Suprapubic skin (tissue), 4 donors: ENCODE measurements at regions not wholly inside any gene's neighbourhood (a gene's known extent, or its start where the extent isn't known, plus 50 kb on each side); places are given as distances from the start of the nearest gene placed in this dataset.
"Not testable (repeated sequence)": the region's sequence is repeated elsewhere in the genome, so short reads cannot be mapped to it uniquely, and the experiment has no call there.

Source experiments
- DNase-seq, 2 donors: peaks; one replicate each; pipeline ENCODE4 v3.0.0-alpha.2; 2019; ENCODE audit warnings: low spot score in 2 of 2
- H3K27ac ChIP-seq: fragments of 200-600 bp; sonication (generic); one replicate; pipeline ENCODE4 v1.5.1; 2019
- H3K27me3 ChIP-seq: fragments of 200-600 bp; sonication (generic); one replicate; pipeline ENCODE4 v1.5.1; 2019
- H3K36me3 ChIP-seq: fragments of 200-600 bp; sonication (generic); one replicate; pipeline ENCODE4 v1.5.1; 2019
- H3K4me1 ChIP-seq: fragments of 200-600 bp; sonication (generic); one replicate; pipeline ENCODE4 v1.5.1; 2019
- H3K4me3 ChIP-seq: fragments of 200-600 bp; sonication (generic); one replicate; pipeline ENCODE4 v1.5.1; 2019; ENCODE audit warnings: mild to moderate bottlenecking
- H3K9me3 ChIP-seq: fragments of 200-600 bp; sonication (generic); one replicate; pipeline ENCODE4 v1.5.1; 2019
- EP300 ChIP-seq: sonication (generic); formaldehyde crosslinking; IDR thresholded peaks from one replicate; pipeline ENCODE4 v1.6.1; 2017; ENCODE audit warnings: antibody characterized with exemption
- POLR2A ChIP-seq, 2 donors: fragments of 450-650 bp; IDR thresholded peaks; one replicate each; pipeline ENCODE4 v1.6.1; 2017; ENCODE audit warnings: antibody characterized with exemption in 2 of 2, mild to moderate bottlenecking in 2 of 2, moderate library complexity in 2 of 2
- POLR2AphosphoS5 ChIP-seq, 3 donors: sonication (generic); formaldehyde crosslinking; IDR thresholded peaks; one replicate each; pipeline ENCODE4 v1.6.1; 2017; ENCODE audit warnings: antibody characterized with exemption in 3 of 3
- WGBS: methylation state at CpG from one replicate; pipeline ENCODE4 v1.1.5; 2018; 5-methylcytosine and 5-hydroxymethylcytosine counted together
- TF ChIP-seq, protein P1 (sequence below), 2 donors: fragments of 200-600 bp in 1 of 2; fragments of 450-650 bp in 1 of 2; sonication (generic) in 1 of 2; IDR thresholded peaks; one replicate each; pipeline ENCODE4 v1.5.1; 2016 to 2019; ENCODE audit warnings: antibody characterized with exemption in 2 of 2, mild to moderate bottlenecking in 1 of 2, moderate library complexity in 1 of 2

- no peak for TF ChIP-seq EP300
- TF ChIP-seq, protein P1, sequence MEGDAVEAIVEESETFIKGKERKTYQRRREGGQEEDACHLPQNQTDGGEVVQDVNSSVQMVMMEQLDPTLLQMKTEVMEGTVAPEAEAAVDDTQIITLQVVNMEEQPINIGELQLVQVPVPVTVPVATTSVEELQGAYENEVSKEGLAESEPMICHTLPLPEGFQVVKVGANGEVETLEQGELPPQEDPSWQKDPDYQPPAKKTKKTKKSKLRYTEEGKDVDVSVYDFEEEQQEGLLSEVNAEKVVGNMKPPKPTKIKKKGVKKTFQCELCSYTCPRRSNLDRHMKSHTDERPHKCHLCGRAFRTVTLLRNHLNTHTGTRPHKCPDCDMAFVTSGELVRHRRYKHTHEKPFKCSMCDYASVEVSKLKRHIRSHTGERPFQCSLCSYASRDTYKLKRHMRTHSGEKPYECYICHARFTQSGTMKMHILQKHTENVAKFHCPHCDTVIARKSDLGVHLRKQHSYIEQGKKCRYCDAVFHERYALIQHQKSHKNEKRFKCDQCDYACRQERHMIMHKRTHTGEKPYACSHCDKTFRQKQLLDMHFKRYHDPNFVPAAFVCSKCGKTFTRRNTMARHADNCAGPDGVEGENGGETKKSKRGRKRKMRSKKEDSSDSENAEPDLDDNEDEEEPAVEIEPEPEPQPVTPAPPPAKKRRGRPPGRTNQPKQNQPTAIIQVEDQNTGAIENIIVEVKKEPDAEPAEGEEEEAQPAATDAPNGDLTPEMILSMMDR (IDR thresholded peaks at IDR 0.05), result no peak
- TF ChIP-seq POLR2AphosphoS5 (IDR thresholded peaks at IDR 0.05), result no peak
- no peak for TF ChIP-seq POLR2A (IDR thresholded peaks at IDR 0.05)
- H3K27ac ChIP-seq, result no peak overlapping the region
- H3K27me3 ChIP-seq, result no peaks in the 10 kb centered on the region
- no peaks in the 10 kb centered on the region for H3K4me1 ChIP-seq
- H3K4me3 ChIP-seq, result no peak overlapping the region
- H3K9me3 ChIP-seq, result peaks cover 2% of the 10 kb centered on the region
- DNase-seq, result no peak
- no peaks in the 10 kb centered on the region for H3K36me3 ChIP-seq
Observed at GRCh38 chr5:15284706-15285105, 215.3 kb upstream of the FBXL7 start.

DNA sequence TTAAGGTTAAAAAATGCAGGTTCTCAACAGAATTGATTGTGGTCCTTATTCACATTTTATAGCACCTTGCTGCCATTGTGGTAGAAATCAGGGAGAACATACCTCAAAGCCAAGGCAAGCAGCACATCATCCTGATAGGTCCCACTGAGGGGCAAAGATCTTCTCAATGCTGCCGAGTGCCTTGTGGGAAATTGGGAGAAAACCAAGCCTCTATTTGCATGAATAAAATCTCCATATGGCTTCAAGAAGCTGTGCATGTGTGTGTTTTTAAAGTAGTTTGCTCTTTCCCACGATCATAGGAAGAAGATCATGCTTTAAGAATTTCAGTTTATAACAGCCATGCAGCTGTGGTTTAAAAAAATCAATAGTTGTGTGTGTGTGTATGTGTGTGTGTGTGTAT lies 216.9 kb upstream of the FBXL7 start:
- TF ChIP-seq, protein P1 (IDR thresholded peaks at IDR 0.05), result no peak
- no peak for TF ChIP-seq POLR2AphosphoS5 (IDR thresholded peaks at IDR 0.05)
- TF ChIP-seq POLR2A (IDR thresholded peaks at IDR 0.05), result no peak
- no peak for TF ChIP-seq EP300
- WGBS, result 62% methylated on average over 2 of the region's 2 CpGs
- no peak for DNase-seq
- H3K36me3 ChIP-seq, result no peaks in the 10 kb centered on the region
- peaks cover 2% of the 10 kb centered on the region for H3K9me3 ChIP-seq
- no peak overlapping the region for H3K27ac ChIP-seq
- no peaks in the 10 kb centered on the region for H3K27me3 ChIP-seq
- no peak overlapping the region for H3K4me3 ChIP-seq
- no peaks in the 10 kb centered on the region for H3K4me1 ChIP-seq

GRCh38 chr5:15282611-15283010 lies 217.4 kb upstream of the FBXL7 start:
- no peak for DNase-seq
- Histone ChIP-seq H3K36me3 (no peaks in the 10 kb centered on the region), H3K4me3 (no peak overlapping the region), H3K9me3 (peaks cover 2% of the 10 kb centered on the region), H3K27me3 (no peaks in the 10 kb centered on the region), H3K4me1 (no peaks in the 10 kb centered on the region), H3K27ac (no peak overlapping the region)
- TF ChIP-seq POLR2AphosphoS5 (IDR thresholded peaks at IDR 0.05), result no peak
- no peak for TF ChIP-seq POLR2A (IDR thresholded peaks at IDR 0.05)
- TF ChIP-seq, protein P1 (IDR thresholded peaks at IDR 0.05), result no peak
- no peak for TF ChIP-seq EP300
- whole genome bisulfite sequencing, result 66% methylated on average over 2 of the region's 2 CpGs

GRCh38 chr5:15271596-15271995 lies 228.4 kb upstream of the FBXL7 start:
- not testable (repeated sequence) for H3K27me3 ChIP-seq, H3K9me3 ChIP-seq, H3K36me3 ChIP-seq, DNase-seq, H3K27ac ChIP-seq, H3K4me3 ChIP-seq, H3K4me1 ChIP-seq
- WGBS, result 68% methylated on average over 7 of the region's 9 CpGs

DNA sequence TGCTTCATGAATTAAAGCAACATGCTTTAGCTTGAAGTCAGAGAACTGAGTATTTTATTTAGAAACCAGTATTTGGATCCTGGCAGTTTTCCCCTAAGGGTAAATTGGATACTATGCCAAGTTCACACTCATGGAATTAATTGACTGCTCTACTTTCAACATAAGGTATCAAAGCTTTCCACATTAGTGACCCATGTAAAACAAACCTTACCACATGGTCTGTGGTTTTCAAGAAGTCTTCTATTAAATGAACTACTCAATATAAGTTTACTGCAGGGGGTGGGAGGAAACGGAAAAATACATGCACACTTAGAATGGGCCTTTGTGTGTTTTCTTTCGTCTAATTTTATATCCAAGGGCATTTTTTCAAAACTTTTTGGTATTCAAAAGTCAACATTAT lies 232.0 kb upstream of the FBXL7 start:
- no peaks in the 10 kb centered on the region for H3K27me3 ChIP-seq
- H3K4me1 ChIP-seq, result no peaks in the 10 kb centered on the region
- 30% methylated on average over 2 of the region's 2 CpGs for WGBS
- TF ChIP-seq, protein P1 (IDR thresholded peaks at IDR 0.05), result no peak
- TF ChIP-seq EP300 (no peak), POLR2AphosphoS5 (IDR thresholded peaks at IDR 0.05) (no peak)
- no peaks in the 10 kb centered on the region for H3K9me3 ChIP-seq
- no peak for DNase-seq
- no peak overlapping the region for H3K4me3 ChIP-seq
- H3K27ac ChIP-seq, result no peak overlapping the region
- no peaks in the 10 kb centered on the region for H3K36me3 ChIP-seq

GRCh38 chr5:15266841-15267240 lies 233.1 kb upstream of the FBXL7 start:
- no peak for TF ChIP-seq POLR2AphosphoS5 (IDR thresholded peaks at IDR 0.05)
- no peak for TF ChIP-seq EP300
- no peak for TF ChIP-seq POLR2A (IDR thresholded peaks at IDR 0.05)
- TF ChIP-seq, protein P1 (IDR thresholded peaks at IDR 0.05), result no peak
- Histone ChIP-seq H3K9me3 (no peaks in the 10 kb centered on the region), H3K4me1 (peaks cover 1% of the 10 kb centered on the region), H3K27ac (no peak overlapping the region), H3K36me3 (no peaks in the 10 kb centered on the region), H3K4me3 (no peak overlapping the region), H3K27me3 (no peaks in the 10 kb centered on the region)
- WGBS, result 90% methylated on average over 1 of the region's 1 CpG
- no peak for DNase-seq
